Mesodermal cell (in vitro differentiated cells): ENCODE measurements at regions not wholly inside any gene's neighbourhood (a gene's known extent, or its start where the extent isn't known, plus 50 kb on each side); places are given as distances from the start of the nearest gene placed in this dataset.

Experiments
- H3K27ac ChIP-seq: 2 replicates; pipeline ENCODE4 v1.7.0; 2013; ENCODE audit warnings: mild to moderate bottlenecking, low read depth, low read length, moderate library complexity; ENCODE audit not compliant: severe bottlenecking
- H3K36me3 ChIP-seq: 2 replicates; pipeline ENCODE4 v1.7.1; 2013; ENCODE audit warnings: mild to moderate bottlenecking, low read length, moderate library complexity; ENCODE audit not compliant: control insufficient read depth, insufficient read depth
- H3K4me1 ChIP-seq: one replicate; pipeline ENCODE4 v1.7.1; 2013; ENCODE audit warnings: mild to moderate bottlenecking, low read length; ENCODE audit not compliant: insufficient read depth, control insufficient read depth, poor library complexity, severe bottlenecking
- H3K4me3 ChIP-seq: 2 replicates; pipeline ENCODE4 v1.7.0; 2013; ENCODE audit warnings: low read length, control low read depth, mild to moderate bottlenecking; ENCODE audit not compliant: insufficient read depth, poor library complexity, severe bottlenecking; ENCODE audit errors: extremely low read depth
- H3K9me3 ChIP-seq: 2 replicates; pipeline ENCODE4 v1.7.1; 2013; ENCODE audit warnings: mild to moderate bottlenecking, low read length, moderate library complexity; ENCODE audit not compliant: control insufficient read depth
- WGBS, 2 experiments: methylation state at CpG; one replicate each; pipeline ENCODE4 v1.1.5; 2013; ENCODE audit warnings: missing lambda C conversion rate in 2 of 2; ENCODE audit not compliant: insufficient coverage in 2 of 2; 5-methylcytosine and 5-hydroxymethylcytosine counted together

DNA sequence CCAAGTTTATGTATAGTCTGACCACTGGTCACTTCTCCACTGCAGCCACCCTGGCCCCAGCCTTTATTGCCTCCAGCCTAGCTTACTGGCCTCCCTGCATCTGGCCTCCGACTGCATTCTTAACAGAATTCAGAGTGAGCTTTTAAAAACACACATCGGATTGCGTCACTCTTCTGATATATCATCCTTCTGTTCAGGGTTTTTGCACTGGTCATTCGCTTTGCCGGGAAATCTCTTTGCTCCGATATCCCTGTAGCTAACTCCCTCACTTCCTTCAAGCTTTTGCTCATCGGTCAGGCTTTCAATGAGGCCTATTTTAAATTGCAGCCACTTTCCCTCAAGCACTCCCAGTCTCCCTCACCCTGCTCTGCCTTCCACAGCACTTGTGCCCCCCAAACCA lies 101.6 kb upstream of the DLX2 start:
- no peak overlapping the region for H3K27ac ChIP-seq
- no peaks in the 10 kb centered on the region for H3K36me3 ChIP-seq
- H3K4me3 ChIP-seq: no peak overlapping the region
- WGBS, 2 experiments: 92 to 96% methylated on average over 7 of the region's 7 CpGs
- peaks cover 8% of the 10 kb centered on the region for H3K9me3 ChIP-seq
- H3K4me1 ChIP-seq: peaks cover 4% of the 10 kb centered on the region

DNA sequence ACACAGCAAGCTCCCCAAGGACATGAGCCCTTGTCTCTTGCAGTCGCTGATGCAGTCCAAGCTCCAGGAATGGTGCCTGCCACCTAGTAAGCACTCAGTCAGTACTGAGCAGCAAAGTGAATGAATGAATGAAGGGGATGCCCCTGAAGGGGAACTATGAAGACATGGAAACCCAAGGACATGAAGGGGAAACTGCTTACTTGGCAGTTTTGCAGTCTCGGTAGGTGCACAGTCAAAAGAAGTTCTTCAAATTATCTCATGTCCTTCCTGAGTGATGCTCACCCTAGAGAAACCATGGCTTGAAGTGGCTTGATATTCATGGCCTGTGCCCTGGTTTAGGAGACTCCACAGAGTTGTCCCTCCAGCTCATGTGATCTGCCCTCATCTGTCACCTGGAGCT lies 102.1 kb upstream of the DLX2 start:
- 96 to 100% methylated on average over 2 of the region's 2 CpGs for WGBS, 2 experiments
- H3K4me3 ChIP-seq: no peak overlapping the region
- H3K27ac ChIP-seq: no peak overlapping the region
- H3K9me3 ChIP-seq: peaks cover 7% of the 10 kb centered on the region
- H3K4me1 ChIP-seq: peaks cover 4% of the 10 kb centered on the region
- H3K36me3 ChIP-seq: no peaks in the 10 kb centered on the region

DNA sequence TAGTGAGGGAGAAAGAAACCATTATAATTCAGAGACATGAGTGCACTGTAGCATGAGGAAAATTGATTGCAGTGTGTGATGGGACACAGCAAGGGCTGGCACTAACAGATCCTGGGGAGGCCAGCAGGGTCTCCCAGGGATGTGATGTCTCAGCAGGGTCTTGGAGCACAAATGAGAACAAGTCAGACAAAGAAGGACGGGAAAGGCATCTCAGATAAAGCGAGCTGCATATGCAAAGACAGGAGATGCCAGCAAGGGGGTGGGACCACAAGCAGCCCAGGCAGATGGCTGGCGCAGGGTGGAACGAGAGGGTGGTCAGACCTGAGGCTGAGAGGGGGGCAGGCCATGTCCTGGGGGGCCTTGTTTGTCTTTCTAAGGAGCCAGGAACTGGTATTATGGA lies 102.6 kb upstream of the DLX2 start:
- WGBS, 2 experiments: 50 to 53% methylated on average over 4 of the region's 4 CpGs
- H3K27ac ChIP-seq: no peak overlapping the region
- H3K4me3 ChIP-seq: no peak overlapping the region
- H3K9me3 ChIP-seq: peaks cover 2% of the 10 kb centered on the region
- peaks cover 4% of the 10 kb centered on the region for H3K4me1 ChIP-seq
- no peaks in the 10 kb centered on the region for H3K36me3 ChIP-seq

DNA sequence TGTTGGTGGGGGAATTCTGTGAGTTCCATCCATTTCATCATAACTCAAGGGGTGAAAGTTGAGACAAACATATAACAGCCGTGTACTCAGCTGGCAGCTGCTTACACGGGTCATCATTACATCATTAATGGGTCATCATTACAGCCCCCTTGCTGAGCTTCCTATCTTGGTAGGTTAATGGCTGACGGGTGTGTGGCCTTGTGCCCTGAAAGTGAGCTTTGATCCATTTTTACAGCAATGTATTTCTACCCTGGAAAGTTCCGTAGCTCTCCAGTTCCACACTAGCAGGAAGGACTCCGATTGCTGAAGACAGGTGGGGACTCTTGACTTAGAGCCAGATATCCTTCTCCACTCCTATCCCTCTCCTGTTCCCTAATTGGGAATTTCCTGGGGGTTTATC lies 105.2 kb upstream of the DLX2 start:
- no peaks in the 10 kb centered on the region for H3K9me3 ChIP-seq
- no peak overlapping the region for H3K27ac ChIP-seq
- no peaks in the 10 kb centered on the region for H3K36me3 ChIP-seq
- peaks cover 4% of the 10 kb centered on the region for H3K4me1 ChIP-seq
- 89 to 100% methylated on average over 1 to 3 of the region's 5 CpGs for WGBS, 2 experiments
- H3K4me3 ChIP-seq: no peak overlapping the region

DNA sequence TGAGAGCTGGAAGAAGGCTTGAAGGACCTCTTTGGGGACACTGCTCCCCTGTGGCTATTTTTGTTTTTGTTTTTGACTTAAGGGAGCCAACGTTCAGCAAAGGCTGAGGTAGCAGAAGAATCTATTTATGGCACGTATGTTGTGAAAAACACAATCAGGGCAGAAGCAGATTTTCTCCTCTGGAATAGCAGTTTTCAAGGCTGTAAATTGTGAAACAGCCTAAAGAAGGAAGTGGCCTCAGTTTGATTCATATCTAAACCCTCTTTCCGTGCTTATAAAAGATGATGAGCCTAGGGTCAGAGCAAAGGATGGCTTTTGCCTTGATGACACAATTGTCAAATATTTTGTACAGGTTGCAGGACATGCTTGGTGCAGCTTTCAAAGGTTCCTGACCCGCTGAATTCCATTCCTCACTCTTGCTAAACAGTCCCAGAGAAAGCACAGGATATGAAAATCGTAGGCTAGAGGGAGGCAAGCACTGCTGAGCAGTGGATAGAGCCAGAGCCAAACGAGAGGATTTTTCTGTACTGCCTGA lies 106.2 kb upstream of the DLX2 start:
- Histone ChIP-seq H3K36me3 (no peaks in the 10 kb centered on the region), H3K4me1 (peaks cover 4% of the 10 kb centered on the region), H3K4me3 (no peak overlapping the region), H3K9me3 (no peaks in the 10 kb centered on the region), H3K27ac (no peak overlapping the region)
- WGBS, 2 experiments: 79 to 87% methylated on average over 5 of the region's 6 CpGs

DNA sequence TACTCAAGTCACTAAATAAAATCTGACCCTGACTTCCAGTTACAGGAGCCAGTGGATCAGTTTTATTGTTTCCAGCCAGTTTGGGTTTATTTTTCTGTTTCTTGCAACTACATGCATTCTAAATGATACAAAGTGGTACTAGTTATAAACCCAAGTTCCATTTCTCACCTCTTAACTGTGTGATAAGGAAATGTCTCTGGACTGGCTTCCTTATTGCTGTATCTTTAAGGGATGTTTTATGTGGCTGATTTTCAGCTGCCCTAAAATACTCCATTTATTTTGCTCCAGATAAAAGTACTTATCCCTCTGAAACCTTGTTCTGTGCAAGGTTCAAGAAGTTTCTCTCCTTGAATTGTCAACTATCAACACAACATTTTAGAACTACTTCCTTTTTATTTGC lies 107.9 kb upstream of the DLX2 start:
- no peak overlapping the region for H3K27ac ChIP-seq
- no peak overlapping the region for H3K4me3 ChIP-seq
- peaks cover 4% of the 10 kb centered on the region for H3K4me1 ChIP-seq
- no peaks in the 10 kb centered on the region for H3K36me3 ChIP-seq
- H3K9me3 ChIP-seq: no peaks in the 10 kb centered on the region

DNA sequence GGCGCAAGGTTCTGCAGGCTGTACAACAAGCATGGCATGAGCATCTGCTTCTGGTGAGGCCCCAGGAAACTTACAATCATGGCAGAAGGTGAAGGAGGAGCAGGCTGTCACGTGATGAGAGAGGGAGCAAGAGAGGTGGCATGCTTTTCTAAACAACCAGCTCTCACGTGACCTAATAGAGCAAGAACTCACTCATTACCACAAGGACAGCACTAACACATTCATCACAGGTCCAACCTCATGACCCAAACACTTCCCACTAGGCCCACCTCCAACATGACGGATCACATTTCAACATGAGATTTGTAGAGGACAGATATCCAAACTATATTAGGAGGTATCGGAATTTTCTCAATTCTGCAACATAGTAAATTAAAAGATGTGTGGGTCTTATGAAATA lies 108.8 kb upstream of the DLX2 start:
- 92 to 100% methylated on average over 1 to 2 of the region's 5 CpGs for WGBS, 2 experiments
- no peaks in the 10 kb centered on the region for H3K9me3 ChIP-seq
- H3K4me1 ChIP-seq: peaks cover 4% of the 10 kb centered on the region
- H3K4me3 ChIP-seq: no peak overlapping the region
- no peak overlapping the region for H3K27ac ChIP-seq
- H3K36me3 ChIP-seq: no peaks in the 10 kb centered on the region

DNA sequence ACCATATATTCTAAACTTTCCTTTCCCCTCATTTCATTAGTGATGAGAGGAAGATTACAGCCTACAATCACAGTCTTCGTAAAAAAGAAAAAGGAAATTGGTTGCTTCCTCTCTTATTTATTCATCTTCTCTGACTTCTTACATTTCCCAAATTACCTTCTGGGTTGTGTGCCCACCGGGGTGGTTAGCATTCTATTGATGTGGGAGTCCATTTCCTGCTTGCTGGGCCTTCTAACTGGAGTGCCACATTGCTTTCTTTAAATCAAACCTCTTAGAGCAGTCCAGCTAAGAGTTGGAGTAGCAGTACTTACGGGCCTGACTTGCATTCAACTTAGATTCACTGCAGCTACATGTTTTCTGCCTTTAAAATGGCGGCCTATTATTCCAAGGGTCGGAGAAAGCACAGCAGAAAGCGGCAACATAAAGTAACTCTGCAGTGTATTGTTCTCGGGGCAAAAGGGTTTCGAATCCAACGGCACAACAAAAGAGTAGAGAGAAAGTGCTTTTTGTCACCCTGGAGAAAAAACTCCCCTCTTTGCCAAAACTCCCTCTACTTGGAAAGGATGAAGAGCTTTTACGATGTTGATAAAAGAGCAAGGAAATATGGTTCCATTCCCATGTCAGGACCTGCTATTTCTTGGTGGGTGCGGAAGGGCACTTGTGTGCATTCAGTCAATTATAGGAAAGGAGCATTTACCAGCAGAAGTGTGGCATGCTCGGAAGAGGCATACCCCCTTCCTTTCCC lies 110.6 kb upstream of the DLX2 start:
- H3K4me1 ChIP-seq: peaks cover 4% of the 10 kb centered on the region
- 96% methylated on average over 7 to 8 of the region's 12 CpGs for WGBS, 2 experiments
- no peak overlapping the region for H3K27ac ChIP-seq
- no peaks in the 10 kb centered on the region for H3K9me3 ChIP-seq
- no peak overlapping the region for H3K4me3 ChIP-seq
- no peaks in the 10 kb centered on the region for H3K36me3 ChIP-seq

DNA sequence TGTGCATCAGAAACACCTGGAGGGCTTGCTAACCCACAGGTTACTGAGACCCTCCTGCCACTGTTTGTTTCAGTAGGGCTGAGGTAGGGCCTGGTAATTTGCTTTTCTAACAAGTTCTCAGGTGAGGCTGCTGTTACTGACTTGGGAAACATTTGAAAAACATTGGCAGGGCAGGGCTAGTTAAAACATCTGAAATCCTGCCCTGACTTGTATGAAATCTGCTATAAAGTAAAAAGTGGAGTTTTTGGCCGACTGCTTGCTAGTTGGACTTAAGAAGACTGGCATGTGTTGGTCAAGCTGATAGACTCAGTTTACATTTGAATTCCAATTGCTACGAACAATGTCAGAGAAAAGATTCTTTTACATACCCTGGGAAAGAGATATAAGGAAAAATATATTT lies 111.6 kb upstream of the DLX2 start:
- no peak overlapping the region for H3K27ac ChIP-seq
- WGBS, 2 experiments: no CpG with 5 or more reads among the region's 2 CpGs
- H3K4me1 ChIP-seq: peaks cover under 1% of the 10 kb centered on the region
- no peaks in the 10 kb centered on the region for H3K36me3 ChIP-seq
- H3K9me3 ChIP-seq: no peaks in the 10 kb centered on the region
- H3K4me3 ChIP-seq: no peak overlapping the region

DNA sequence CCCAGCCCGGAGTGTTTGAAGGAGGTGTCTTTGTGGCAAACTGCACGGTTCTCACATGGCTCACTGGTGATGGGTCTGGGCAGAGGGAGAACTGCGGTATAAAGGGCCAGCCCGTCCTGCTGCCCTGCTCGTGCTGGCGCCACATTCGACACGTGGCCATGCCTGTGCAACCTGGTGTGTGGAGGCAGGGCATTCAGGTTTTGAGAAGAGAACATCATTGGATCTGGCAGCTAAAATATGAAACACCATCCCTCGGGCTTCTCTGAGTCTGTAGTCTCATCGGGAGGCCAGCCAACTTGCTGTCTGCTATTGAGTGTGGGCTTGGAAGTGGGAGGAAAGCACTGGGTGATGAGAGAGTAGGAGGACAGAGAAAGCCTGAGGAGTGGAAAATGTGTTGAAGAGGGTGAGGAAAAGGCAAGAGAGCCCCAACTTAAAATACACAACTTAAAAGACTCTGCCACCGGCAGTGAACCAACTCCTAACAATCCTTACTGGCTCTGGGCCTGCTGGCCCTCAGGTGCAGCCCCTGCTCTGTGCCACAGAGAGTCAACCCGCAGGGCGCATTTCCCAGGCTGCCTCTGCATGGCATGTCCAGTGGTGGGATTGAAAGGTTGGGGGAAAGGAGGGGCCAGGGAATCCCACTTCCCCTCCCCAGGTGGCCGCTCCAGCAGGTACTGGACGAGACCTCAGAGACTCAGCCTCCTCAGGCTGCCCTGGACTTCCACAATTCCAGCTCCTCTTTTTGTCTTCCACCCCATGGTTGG lies 112.7 kb upstream of the DLX2 start:
- 91 to 92% methylated on average over 7 to 13 of the region's 15 CpGs for WGBS, 2 experiments

DNA sequence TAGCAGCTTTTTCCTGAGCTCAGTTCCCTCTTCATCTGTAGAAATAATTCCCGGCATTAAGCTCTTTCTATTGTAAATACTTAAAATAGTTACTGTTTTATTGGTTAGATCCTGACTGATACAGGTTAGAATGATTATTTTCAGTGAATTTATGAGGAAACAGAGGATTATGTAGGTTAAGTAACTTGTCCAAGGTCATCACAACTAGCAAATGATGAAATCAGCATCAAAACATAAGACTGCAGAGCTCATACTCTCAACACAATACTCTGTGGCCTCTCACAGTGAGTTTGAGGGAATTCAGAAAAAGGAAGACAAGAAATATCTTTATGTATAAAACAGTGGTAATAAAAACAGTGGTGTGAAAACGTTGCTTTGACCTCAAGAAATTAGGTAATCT lies 113.2 kb upstream of the DLX2 start:
- H3K9me3 ChIP-seq: no peaks in the 10 kb centered on the region
- H3K27ac ChIP-seq: no peak overlapping the region
- H3K4me1 ChIP-seq: no peaks in the 10 kb centered on the region
- 40 to 55% methylated on average over 1 of the region's 2 CpGs for WGBS, 2 experiments
- H3K36me3 ChIP-seq: no peaks in the 10 kb centered on the region
- H3K4me3 ChIP-seq: no peak overlapping the region

More for the DNA sequence above, 112.7 kb upstream of the DLX2 start:
- H3K4me3 ChIP-seq: no peak overlapping the region
- no peaks in the 10 kb centered on the region for H3K4me1 ChIP-seq
- H3K9me3 ChIP-seq: no peaks in the 10 kb centered on the region
- H3K36me3 ChIP-seq: no peaks in the 10 kb centered on the region
- no peak overlapping the region for H3K27ac ChIP-seq
